ENCODE measurements at regions not wholly inside any gene's neighbourhood (a gene's known extent, or its start where the extent isn't known, plus 50 kb on each side); places are given as distances from the start of the nearest gene placed in this dataset.

- TF ChIP-seq CTCF (IDR thresholded peaks at IDR 0.05) (no peak), POLR2A (IDR thresholded peaks at IDR 0.05; ENCODE audit: low read depth) (no peak), POLR2AphosphoS5 (IDR thresholded peaks at IDR 0.05) (no peak), EP300 (IDR thresholded peaks at IDR 0.05) (no peak)
Measured at GRCh38 chr7:131034166-131034881, 293.4 kb upstream of the MKLN1 start.

Data from esophagus muscularis mucosa (tissue), 4 donors.